ENCODE measurements at regions not wholly inside any gene's neighbourhood (a gene's known extent, or its start where the extent isn't known, plus 50 kb on each side); places are given as distances from the start of the nearest gene placed in this dataset.

DNA sequence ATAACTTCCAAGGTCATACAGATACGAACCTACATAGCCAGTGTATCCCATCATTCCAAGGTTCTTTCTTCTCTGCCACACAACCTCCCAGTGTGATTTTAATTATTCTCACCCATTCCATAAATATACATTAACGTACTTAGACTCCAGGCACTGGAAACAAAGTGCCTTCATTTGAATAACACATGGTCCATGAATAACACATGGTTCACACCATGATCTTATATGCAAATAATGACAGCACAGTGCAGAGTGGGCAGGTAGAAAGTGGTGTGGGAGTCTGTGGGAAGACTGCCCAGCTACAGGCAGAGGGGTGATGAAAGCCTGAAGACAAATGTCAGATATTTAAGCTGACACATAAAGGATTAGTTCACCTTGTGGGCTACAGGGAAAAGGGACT lies 425.2 kb downstream of the HACE1 start:
- H3K36me3 Mint-ChIP-seq (ENCODE audit: low read depth) = no peaks in the 10 kb centered on the region
- no peaks in the 10 kb centered on the region for H3K27me3 ChIP-seq (ENCODE audit: control insufficient read depth, insufficient read depth, low read length, poor library complexity, severe bottlenecking)
- H3K9me3 Mint-ChIP-seq = no peaks in the 10 kb centered on the region
- DNase-seq = no peak
- no peak overlapping the region for H3K4me3 Mint-ChIP-seq
- H3K9ac ChIP-seq (ENCODE audit: extremely low read depth, low read length, poor library complexity, severe bottlenecking) = no peak overlapping the region
- H3K36me3 ChIP-seq (ENCODE audit: control insufficient read depth, insufficient read depth, low read length) = no peaks in the 10 kb centered on the region
- H3K27me3 Mint-ChIP-seq (ENCODE audit: insufficient read depth) = no peaks in the 10 kb centered on the region
- H3K4me1 Mint-ChIP-seq = no peaks in the 10 kb centered on the region
- H3K9me3 ChIP-seq (ENCODE audit: control insufficient read depth, low read length) = no peaks in the 10 kb centered on the region
- no peak overlapping the region for H3K27ac ChIP-seq (ENCODE audit: low read depth, low read length)
- H3K4me1 ChIP-seq (ENCODE audit: control insufficient read depth, insufficient read depth, low read length) = no peaks in the 10 kb centered on the region
- no peak overlapping the region for H3K4me3 ChIP-seq (ENCODE audit: low read length)
- 82 to 85% methylated on average over 2 of the region's 2 CpGs for WGBS, 2 experiments (ENCODE audit: insufficient coverage in 1 of 2, insufficient read length in 1 of 2)
- TF ChIP-seq, protein P1, sequence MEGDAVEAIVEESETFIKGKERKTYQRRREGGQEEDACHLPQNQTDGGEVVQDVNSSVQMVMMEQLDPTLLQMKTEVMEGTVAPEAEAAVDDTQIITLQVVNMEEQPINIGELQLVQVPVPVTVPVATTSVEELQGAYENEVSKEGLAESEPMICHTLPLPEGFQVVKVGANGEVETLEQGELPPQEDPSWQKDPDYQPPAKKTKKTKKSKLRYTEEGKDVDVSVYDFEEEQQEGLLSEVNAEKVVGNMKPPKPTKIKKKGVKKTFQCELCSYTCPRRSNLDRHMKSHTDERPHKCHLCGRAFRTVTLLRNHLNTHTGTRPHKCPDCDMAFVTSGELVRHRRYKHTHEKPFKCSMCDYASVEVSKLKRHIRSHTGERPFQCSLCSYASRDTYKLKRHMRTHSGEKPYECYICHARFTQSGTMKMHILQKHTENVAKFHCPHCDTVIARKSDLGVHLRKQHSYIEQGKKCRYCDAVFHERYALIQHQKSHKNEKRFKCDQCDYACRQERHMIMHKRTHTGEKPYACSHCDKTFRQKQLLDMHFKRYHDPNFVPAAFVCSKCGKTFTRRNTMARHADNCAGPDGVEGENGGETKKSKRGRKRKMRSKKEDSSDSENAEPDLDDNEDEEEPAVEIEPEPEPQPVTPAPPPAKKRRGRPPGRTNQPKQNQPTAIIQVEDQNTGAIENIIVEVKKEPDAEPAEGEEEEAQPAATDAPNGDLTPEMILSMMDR (conservative IDR thresholded peaks at IDR 0.05) = no peak
- H3K27ac Mint-ChIP-seq = no peak overlapping the region

DNA sequence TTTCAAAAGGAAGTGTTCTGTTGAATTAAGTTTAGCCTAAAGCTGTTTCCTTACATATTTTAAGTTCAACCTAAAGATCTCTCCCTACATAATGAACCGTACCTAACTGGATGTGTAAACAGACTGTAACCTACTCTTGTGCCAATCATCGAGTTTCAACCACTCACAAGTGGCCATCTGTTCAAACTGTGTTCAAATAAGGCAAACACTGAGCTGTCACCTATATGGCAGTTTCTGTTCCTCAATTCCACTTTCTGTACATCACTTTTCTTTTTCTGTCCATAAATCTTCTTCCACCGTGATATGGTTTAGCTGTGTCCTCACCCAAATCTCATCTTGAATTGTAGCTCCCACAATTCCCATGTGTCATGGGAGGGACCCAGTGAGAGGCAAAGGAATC lies 428.6 kb downstream of the HACE1 start:
- 93 to 94% methylated on average over 3 of the region's 3 CpGs for WGBS, 2 experiments (ENCODE audit: insufficient coverage in 1 of 2, insufficient read length in 1 of 2)
- Histone ChIP-seq H3K9ac (ENCODE audit: extremely low read depth, low read length, poor library complexity, severe bottlenecking) (no peak overlapping the region), H3K27ac (ENCODE audit: low read depth, low read length) (no peak overlapping the region), H3K9me3 (ENCODE audit: control insufficient read depth, low read length) (peaks cover 9% of the 10 kb centered on the region), H3K4me3 (ENCODE audit: low read length) (no peak overlapping the region), H3K36me3 (ENCODE audit: control insufficient read depth, insufficient read depth, low read length) (no peaks in the 10 kb centered on the region), H3K27me3 (ENCODE audit: control insufficient read depth, insufficient read depth, low read length, poor library complexity, severe bottlenecking) (no peaks in the 10 kb centered on the region), H3K4me1 (ENCODE audit: control insufficient read depth, insufficient read depth, low read length) (no peaks in the 10 kb centered on the region)
- Mint-ChIP-seq H3K27ac (no peak overlapping the region), H3K27me3 (ENCODE audit: insufficient read depth) (no peaks in the 10 kb centered on the region), H3K36me3 (ENCODE audit: low read depth) (no peaks in the 10 kb centered on the region), H3K4me3 (no peak overlapping the region), H3K9me3 (peaks cover 7% of the 10 kb centered on the region), H3K4me1 (peaks cover 2% of the 10 kb centered on the region)
- TF ChIP-seq, protein P1 (conservative IDR thresholded peaks at IDR 0.05) = no peak
- no peak for DNase-seq

DNA sequence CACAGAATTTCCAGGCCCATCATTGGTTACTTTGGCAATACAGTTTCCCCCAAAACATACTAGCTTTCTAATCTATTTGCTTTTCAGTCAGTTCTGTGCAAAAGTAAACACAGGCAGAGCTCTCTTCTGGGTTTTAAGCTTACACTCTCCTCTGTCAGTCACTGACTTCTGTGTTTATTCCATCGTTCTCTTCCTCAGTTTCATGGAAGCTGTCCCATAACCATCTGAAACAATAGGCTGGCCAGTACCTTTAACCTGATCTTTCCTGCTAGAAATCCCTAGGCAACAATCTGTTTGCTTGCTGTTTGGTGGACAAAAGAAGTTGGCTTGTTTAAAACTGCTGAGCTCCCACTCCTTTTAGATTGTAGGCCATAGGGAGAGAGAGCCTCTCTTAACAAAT lies 431.5 kb downstream of the HACE1 start:
- Histone ChIP-seq H3K9ac (ENCODE audit: extremely low read depth, low read length, poor library complexity, severe bottlenecking) (no peak overlapping the region), H3K9me3 (ENCODE audit: control insufficient read depth, low read length) (peaks cover 9% of the 10 kb centered on the region), H3K4me1 (ENCODE audit: control insufficient read depth, insufficient read depth, low read length) (no peaks in the 10 kb centered on the region), H3K4me3 (ENCODE audit: low read length) (no peak overlapping the region), H3K36me3 (ENCODE audit: control insufficient read depth, insufficient read depth, low read length) (no peaks in the 10 kb centered on the region), H3K27ac (ENCODE audit: low read depth, low read length) (no peak overlapping the region), H3K27me3 (ENCODE audit: control insufficient read depth, insufficient read depth, low read length, poor library complexity, severe bottlenecking) (no peaks in the 10 kb centered on the region)
- peaks cover 7% of the 10 kb centered on the region for H3K9me3 Mint-ChIP-seq
- no peak overlapping the region for H3K4me3 Mint-ChIP-seq
- H3K27me3 Mint-ChIP-seq (ENCODE audit: insufficient read depth) = peaks cover 1% of the 10 kb centered on the region
- DNase-seq = no peak
- 50 to 96% methylated on average over 1 of the region's 1 CpG for WGBS, 2 experiments (ENCODE audit: insufficient coverage in 1 of 2, insufficient read length in 1 of 2)
- H3K36me3 Mint-ChIP-seq (ENCODE audit: low read depth) = no peaks in the 10 kb centered on the region
- H3K27ac Mint-ChIP-seq = no peak overlapping the region
- TF ChIP-seq, protein P1 (conservative IDR thresholded peaks at IDR 0.05) = no peak
- peaks cover 5% of the 10 kb centered on the region for H3K4me1 Mint-ChIP-seq
